ENCODE measurements at regions not wholly inside any gene's neighbourhood (a gene's known extent, or its start where the extent isn't known, plus 50 kb on each side); places are given as distances from the start of the nearest gene placed in this dataset.

DNA sequence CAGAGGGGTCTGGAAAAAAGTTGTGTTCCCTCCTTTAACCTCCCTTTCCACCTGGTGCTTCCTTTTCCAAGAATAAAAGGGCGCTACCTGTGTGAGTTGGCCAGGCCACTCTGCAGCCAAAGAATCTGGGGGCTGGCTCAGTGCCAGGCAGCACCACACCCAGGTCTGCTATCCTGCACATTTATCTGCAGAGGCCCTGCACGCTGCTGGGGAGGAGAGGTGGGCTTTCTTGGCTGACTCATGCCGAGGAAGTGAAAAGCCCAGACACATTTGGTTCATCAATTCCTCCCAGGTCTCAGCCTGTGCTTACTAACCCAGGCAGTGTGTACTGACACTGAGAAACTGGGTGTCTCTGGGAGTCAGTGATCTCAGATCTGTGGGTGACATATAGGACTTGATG is 79.8 kb upstream of the F3 start:
- Histone ChIP-seq H3K9me3 (ENCODE audit: control insufficient read depth, insufficient read depth, low read length) (no peaks in the 10 kb centered on the region), H3K4me3 (ENCODE audit: low read length) (no peak overlapping the region), H3K36me3 (ENCODE audit: control insufficient read depth, insufficient read depth, low read length) (no peaks in the 10 kb centered on the region), H3K27ac (ENCODE audit: low read length) (no peak overlapping the region), H3K4me1 (ENCODE audit: control insufficient read depth, insufficient read depth, low read length) (peaks cover 9% of the 10 kb centered on the region), H3K27me3 (ENCODE audit: control insufficient read depth, insufficient read depth, low read length) (no peaks in the 10 kb centered on the region)
- no CpG with 5 or more reads among the region's 3 CpGs for WGBS (ENCODE audit: insufficient coverage, insufficient read length)
- DNase-seq (ENCODE audit: low read depth, low spot score), result no peak

DNA sequence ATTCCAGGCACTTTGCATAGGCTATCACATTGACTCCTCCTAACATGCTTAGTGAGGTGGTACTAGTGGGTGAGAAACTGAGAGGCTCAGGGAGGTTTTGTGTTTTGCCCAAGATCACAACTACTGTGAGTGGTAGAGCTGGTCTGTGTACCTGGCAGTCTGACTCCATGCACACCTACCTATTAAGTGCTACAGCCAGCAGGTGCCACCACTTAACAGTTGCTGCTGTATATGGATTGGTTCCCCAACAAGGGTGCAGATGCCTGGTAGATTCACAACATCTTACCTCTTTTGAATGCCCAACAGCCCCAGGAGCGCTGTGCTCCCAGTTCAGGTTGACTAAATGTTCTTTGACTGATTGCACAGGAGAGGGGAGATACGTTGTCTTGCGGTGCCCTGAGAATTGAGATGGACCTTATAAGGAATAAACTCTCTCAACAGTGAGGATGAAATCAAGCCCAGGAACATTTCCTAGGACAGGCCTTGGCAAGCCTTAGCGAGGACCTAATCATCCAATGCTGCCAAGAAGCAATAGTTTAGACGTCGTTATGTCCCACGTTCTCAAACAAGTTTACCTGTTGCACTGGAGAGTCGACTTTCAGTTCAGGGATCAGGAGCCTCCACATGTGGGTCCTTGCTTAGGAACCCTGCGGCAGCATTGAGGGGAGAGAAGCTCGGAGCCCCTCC is 78.9 kb upstream of the F3 start:
- WGBS (ENCODE audit: insufficient coverage, insufficient read length), result no CpG with 5 or more reads among the region's 10 CpGs
- Histone ChIP-seq H3K27me3 (ENCODE audit: control insufficient read depth, insufficient read depth, low read length) (no peaks in the 10 kb centered on the region), H3K36me3 (ENCODE audit: control insufficient read depth, insufficient read depth, low read length) (no peaks in the 10 kb centered on the region), H3K9me3 (ENCODE audit: control insufficient read depth, insufficient read depth, low read length) (no peaks in the 10 kb centered on the region), H3K4me1 (ENCODE audit: control insufficient read depth, insufficient read depth, low read length) (peaks cover 9% of the 10 kb centered on the region), H3K27ac (ENCODE audit: low read length) (no peak overlapping the region), H3K4me3 (ENCODE audit: low read length) (no peak overlapping the region)
- DNase-seq (ENCODE audit: low read depth, low spot score), result no peak

- Histone ChIP-seq H3K27ac (ENCODE audit: low read length) (no peak overlapping the region), H3K4me1 (ENCODE audit: control insufficient read depth, insufficient read depth, low read length) (peaks cover 9% of the 10 kb centered on the region), H3K4me3 (ENCODE audit: low read length) (no peak overlapping the region), H3K27me3 (ENCODE audit: control insufficient read depth, insufficient read depth, low read length) (no peaks in the 10 kb centered on the region), H3K36me3 (ENCODE audit: control insufficient read depth, insufficient read depth, low read length) (no peaks in the 10 kb centered on the region), H3K9me3 (ENCODE audit: control insufficient read depth, insufficient read depth, low read length) (no peaks in the 10 kb centered on the region)
- WGBS (ENCODE audit: insufficient coverage, insufficient read length), result no CpG with 5 or more reads among the region's 1 CpG
- no peak for DNase-seq (ENCODE audit: low read depth, low spot score)
These were observed 78.2 kb upstream of the F3 start for GRCh38 chr1:94619731-94620130.

GRCh38 chr1:94617957-94618739 is 76.6 kb upstream of the F3 start:
- Histone ChIP-seq H3K27me3 (ENCODE audit: control insufficient read depth, insufficient read depth, low read length) (no peaks in the 10 kb centered on the region), H3K36me3 (ENCODE audit: control insufficient read depth, insufficient read depth, low read length) (no peaks in the 10 kb centered on the region), H3K4me1 (ENCODE audit: control insufficient read depth, insufficient read depth, low read length) (peaks cover 3% of the 10 kb centered on the region), H3K27ac (ENCODE audit: low read length) (no peak overlapping the region), H3K4me3 (ENCODE audit: low read length) (no peak overlapping the region), H3K9me3 (ENCODE audit: control insufficient read depth, insufficient read depth, low read length) (no peaks in the 10 kb centered on the region)
- DNase-seq (ENCODE audit: low read depth, low spot score), result no peak
- WGBS (ENCODE audit: insufficient coverage, insufficient read length), result no CpG with 5 or more reads among the region's 13 CpGs

DNA sequence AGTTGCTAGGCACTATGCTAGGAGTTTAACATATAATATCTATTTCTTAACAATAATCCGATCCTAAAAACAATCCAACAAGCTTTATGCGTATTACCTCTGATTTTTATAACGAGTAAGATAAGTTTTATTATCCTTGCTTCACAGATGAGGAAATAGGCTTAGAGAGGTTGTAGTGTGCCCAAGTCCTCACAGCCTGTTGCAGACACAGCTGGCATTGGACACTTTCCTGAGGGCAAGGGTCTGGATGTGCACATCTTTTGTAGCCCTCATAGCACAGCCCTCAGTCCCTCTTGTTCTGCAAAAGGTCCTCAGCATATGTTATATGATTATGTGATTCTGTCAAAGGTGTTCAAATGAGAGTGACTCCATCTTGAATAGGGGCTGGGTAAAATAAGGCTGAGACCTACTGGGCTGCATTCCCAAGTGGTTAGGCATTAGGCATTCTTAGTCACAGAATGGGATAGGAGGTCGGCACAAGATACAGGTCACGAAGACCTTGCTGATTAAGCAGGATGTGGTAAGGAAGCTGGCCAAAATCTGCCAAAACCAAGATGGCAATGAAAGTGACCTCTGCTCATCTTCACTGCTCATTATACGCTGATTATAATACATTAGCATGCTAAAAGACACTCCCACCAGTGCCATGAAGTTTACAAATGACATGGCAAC is 75.7 kb upstream of the F3 start:
- H3K27ac ChIP-seq (ENCODE audit: low read length), result no peak overlapping the region
- no peak for DNase-seq (ENCODE audit: low read depth, low spot score)
- no peaks in the 10 kb centered on the region for H3K36me3 ChIP-seq (ENCODE audit: control insufficient read depth, insufficient read depth, low read length)
- no peaks in the 10 kb centered on the region; the same call in none of the 2 replicates for H3K4me1 ChIP-seq (ENCODE audit: control insufficient read depth, insufficient read depth, low read length)
- WGBS (ENCODE audit: insufficient coverage, insufficient read length), result 100% methylated on average over 3 of the region's 6 CpGs
- H3K9me3 ChIP-seq (ENCODE audit: control insufficient read depth, insufficient read depth, low read length), result no peaks in the 10 kb centered on the region
- no peak overlapping the region for H3K4me3 ChIP-seq (ENCODE audit: low read length)
- H3K27me3 ChIP-seq (ENCODE audit: control insufficient read depth, insufficient read depth, low read length), result no peaks in the 10 kb centered on the region

DNA sequence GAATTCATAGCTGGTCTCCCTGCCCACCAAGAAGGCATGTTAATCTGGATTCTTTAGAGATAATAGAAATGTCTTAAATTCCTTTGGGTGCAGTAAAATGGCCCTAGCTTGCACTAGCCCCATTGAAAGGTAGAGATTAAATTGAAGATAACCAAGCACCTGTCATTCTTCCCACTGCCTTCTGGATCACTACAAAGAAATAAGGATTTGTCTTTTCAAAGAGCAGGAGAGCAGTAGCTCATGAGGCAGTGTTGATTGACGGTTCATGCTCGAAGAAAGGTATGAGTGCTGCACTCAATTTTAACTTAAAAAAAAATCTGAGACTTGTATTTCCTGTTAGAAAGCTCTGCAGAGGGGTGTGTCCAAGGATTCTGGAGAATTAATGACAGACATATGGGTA is 74.9 kb upstream of the F3 start:
- H3K4me1 ChIP-seq (ENCODE audit: control insufficient read depth, insufficient read depth, low read length), result no peaks in the 10 kb centered on the region; the same call in none of the 2 replicates
- WGBS (ENCODE audit: insufficient coverage, insufficient read length), result no CpG with 5 or more reads among the region's 2 CpGs
- H3K36me3 ChIP-seq (ENCODE audit: control insufficient read depth, insufficient read depth, low read length), result no peaks in the 10 kb centered on the region
- no peaks in the 10 kb centered on the region for H3K27me3 ChIP-seq (ENCODE audit: control insufficient read depth, insufficient read depth, low read length)
- no peak overlapping the region for H3K27ac ChIP-seq (ENCODE audit: low read length)
- no peak overlapping the region for H3K4me3 ChIP-seq (ENCODE audit: low read length)
- DNase-seq (ENCODE audit: low read depth, low spot score), result no peak
- H3K9me3 ChIP-seq (ENCODE audit: control insufficient read depth, insufficient read depth, low read length), result no peaks in the 10 kb centered on the region

GRCh38 chr1:94614996-94615395 is 73.4 kb upstream of the F3 start:
- no peak for DNase-seq (ENCODE audit: low read depth, low spot score)
- no peaks in the 10 kb centered on the region for H3K9me3 ChIP-seq (ENCODE audit: control insufficient read depth, insufficient read depth, low read length)
- H3K4me1 ChIP-seq (ENCODE audit: control insufficient read depth, insufficient read depth, low read length), result no peaks in the 10 kb centered on the region; the same call in 1 of the 2 replicates
- no peak overlapping the region for H3K27ac ChIP-seq (ENCODE audit: low read length)
- no peaks in the 10 kb centered on the region for H3K27me3 ChIP-seq (ENCODE audit: control insufficient read depth, insufficient read depth, low read length)
- WGBS (ENCODE audit: insufficient coverage, insufficient read length), result no CpG with 5 or more reads among the region's 4 CpGs
- H3K4me3 ChIP-seq (ENCODE audit: low read length), result no peak overlapping the region
- H3K36me3 ChIP-seq (ENCODE audit: control insufficient read depth, insufficient read depth, low read length), result no peaks in the 10 kb centered on the region

DNA sequence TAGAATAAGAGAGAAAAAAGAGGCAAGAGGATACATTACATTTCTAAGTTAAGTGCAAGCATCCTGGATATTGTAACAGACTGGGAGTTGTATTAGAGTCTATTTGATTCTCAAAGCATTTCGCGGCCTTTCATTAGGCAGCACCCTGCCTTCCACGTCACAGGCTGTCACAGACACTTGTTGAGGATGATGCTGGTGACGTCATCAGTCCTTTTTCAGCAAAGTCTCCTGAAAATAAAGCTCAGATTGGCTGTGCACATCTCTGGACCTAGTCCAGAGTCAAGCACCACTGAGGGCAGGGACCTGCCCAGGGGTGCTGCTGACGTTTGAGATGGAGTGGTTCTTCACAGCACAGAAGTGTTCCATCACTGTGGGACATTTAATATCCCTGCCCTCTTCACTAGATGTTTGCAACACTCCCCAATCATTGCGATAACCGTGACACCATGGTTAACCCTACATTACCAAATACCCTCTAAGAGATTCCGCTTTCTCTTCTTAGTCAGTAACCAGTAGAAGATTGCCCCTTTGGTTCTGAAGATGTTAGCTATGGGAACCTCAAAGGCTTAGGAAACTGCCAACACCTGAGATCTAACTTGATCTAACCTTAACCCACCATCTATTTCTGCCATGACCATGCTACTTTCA is 72.7 kb upstream of the F3 start:
- Histone ChIP-seq H3K9me3 (ENCODE audit: control insufficient read depth, insufficient read depth, low read length) (no peaks in the 10 kb centered on the region), H3K36me3 (ENCODE audit: control insufficient read depth, insufficient read depth, low read length) (no peaks in the 10 kb centered on the region), H3K4me3 (ENCODE audit: low read length) (no peak overlapping the region), H3K4me1 (ENCODE audit: control insufficient read depth, insufficient read depth, low read length) (no peaks in the 10 kb centered on the region; the same call in 1 of the 2 replicates), H3K27ac (ENCODE audit: low read length) (no peak overlapping the region), H3K27me3 (ENCODE audit: control insufficient read depth, insufficient read depth, low read length) (no peaks in the 10 kb centered on the region)
- no peak for DNase-seq (ENCODE audit: low read depth, low spot score)
- WGBS (ENCODE audit: insufficient coverage, insufficient read length), result no CpG with 5 or more reads among the region's 8 CpGs

DNA sequence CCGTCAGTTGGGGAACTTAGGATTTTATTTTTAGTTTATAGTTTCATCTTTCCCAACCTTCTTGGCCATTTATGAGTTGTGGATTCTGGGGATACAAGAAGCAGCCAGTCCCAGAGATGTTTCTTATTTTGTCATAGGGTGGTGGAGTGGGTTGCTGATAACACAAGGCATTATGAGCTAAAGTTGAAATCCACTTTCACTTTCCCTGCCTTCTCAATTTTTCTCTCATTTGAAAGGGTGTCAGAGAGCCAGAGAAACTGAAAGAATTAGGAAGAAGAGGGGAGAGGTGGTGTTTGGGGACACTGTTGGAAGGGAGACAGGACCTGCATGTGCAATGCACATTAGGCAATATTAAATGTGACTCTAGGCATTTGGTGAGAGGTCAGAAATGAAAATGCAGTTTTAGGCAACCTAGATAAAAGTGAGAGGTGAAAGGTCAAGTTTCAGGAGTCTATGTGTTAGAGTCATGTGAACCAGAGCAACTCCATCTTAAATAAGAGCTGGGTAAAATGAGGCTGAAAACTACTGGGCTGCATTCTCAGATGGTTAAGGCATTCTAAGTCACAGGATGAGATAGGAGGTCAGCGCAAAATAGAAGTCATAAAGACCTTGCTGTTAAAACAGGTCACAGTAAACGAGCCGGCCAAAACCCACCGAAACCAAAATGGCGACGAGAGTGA is 71.1 kb upstream of the F3 start:
- Histone ChIP-seq H3K36me3 (ENCODE audit: control insufficient read depth, insufficient read depth, low read length) (no peaks in the 10 kb centered on the region), H3K27ac (ENCODE audit: low read length) (no peak overlapping the region), H3K27me3 (ENCODE audit: control insufficient read depth, insufficient read depth, low read length) (no peaks in the 10 kb centered on the region), H3K4me3 (ENCODE audit: low read length) (no peak overlapping the region), H3K4me1 (ENCODE audit: control insufficient read depth, insufficient read depth, low read length) (no peaks in the 10 kb centered on the region; the same call in 1 of the 2 replicates), H3K9me3 (ENCODE audit: control insufficient read depth, insufficient read depth, low read length) (no peaks in the 10 kb centered on the region)
- DNase-seq (ENCODE audit: low read depth, low spot score), result no peak
- no CpG with 5 or more reads among the region's 7 CpGs for WGBS (ENCODE audit: insufficient coverage, insufficient read length)
